ENCODE measurements at regions not wholly inside any gene's neighbourhood (a gene's known extent, or its start where the extent isn't known, plus 50 kb on each side); places are given as distances from the start of the nearest gene placed in this dataset.

DNA sequence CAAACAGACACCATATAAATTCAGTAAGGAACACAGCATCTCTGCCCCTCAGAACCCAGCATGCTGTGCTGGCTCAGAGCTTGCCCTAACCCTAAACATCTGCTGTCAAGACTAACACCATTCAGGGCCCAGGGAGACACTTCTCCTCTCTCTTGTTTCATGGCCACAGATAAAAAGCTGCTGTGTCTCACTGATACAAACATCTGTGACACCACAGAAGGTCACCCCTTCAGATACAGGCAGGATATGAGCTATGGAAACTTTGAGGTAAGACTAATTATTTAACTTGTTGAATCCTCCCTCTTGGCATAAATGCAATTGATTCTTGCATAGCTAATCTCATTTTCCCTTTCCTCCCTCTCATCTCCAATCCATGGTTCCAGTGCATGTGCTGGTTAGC, 61.6 kb upstream of the GPR12 start:
- TF ChIP-seq POLR2A (IDR thresholded peaks at IDR 0.05), result no peak
- TF ChIP-seq, protein P1, sequence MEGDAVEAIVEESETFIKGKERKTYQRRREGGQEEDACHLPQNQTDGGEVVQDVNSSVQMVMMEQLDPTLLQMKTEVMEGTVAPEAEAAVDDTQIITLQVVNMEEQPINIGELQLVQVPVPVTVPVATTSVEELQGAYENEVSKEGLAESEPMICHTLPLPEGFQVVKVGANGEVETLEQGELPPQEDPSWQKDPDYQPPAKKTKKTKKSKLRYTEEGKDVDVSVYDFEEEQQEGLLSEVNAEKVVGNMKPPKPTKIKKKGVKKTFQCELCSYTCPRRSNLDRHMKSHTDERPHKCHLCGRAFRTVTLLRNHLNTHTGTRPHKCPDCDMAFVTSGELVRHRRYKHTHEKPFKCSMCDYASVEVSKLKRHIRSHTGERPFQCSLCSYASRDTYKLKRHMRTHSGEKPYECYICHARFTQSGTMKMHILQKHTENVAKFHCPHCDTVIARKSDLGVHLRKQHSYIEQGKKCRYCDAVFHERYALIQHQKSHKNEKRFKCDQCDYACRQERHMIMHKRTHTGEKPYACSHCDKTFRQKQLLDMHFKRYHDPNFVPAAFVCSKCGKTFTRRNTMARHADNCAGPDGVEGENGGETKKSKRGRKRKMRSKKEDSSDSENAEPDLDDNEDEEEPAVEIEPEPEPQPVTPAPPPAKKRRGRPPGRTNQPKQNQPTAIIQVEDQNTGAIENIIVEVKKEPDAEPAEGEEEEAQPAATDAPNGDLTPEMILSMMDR (IDR thresholded peaks at IDR 0.05), result no peak

All from gastroesophageal sphincter (tissue), 3 donors.